A549 (cell line): ENCODE measurements at regions not wholly inside any gene's neighbourhood (a gene's known extent, or its start where the extent isn't known, plus 50 kb on each side); places are given as distances from the start of the nearest gene placed in this dataset.

ENCODE experiments used
- BCL3 ChIP-seq: fragments of >200 bp; sonication (Bioruptor Twin); formaldehyde crosslinking; IDR thresholded peaks from 3 replicates; pipeline ENCODE4 v1.6.1; 2016
- CBX2 ChIP-seq: fragments of 200-600 bp; sonication (generic); IDR thresholded peaks from 2 replicates; pipeline ENCODE4 v1.6.1; 2016; ENCODE audit warnings: low read depth, mild to moderate bottlenecking, borderline replicate concordance
- EHMT2 ChIP-seq: fragments of 200-600 bp; sonication (generic); IDR thresholded peaks from 2 replicates; pipeline ENCODE4 v1.6.1; 2016; ENCODE audit warnings: antibody characterized with exemption, low read depth, mild to moderate bottlenecking, moderate library complexity
- FOXS1 ChIP-seq: fragments of 250-450 bp; sonication (Bioruptor Pico); IDR thresholded peaks from 2 replicates; pipeline ENCODE4 v1.5.0; 2020; ENCODE audit warnings: mild to moderate bottlenecking, moderate library complexity
- HES2 ChIP-seq: fragments of >200 bp; sonication (Bioruptor Twin); formaldehyde crosslinking; IDR thresholded peaks from 2 replicates; pipeline ENCODE4 v1.6.1; 2016
- POLR2AphosphoS2 ChIP-seq: conservative IDR thresholded peaks from 2 replicates; pipeline ENCODE4 v1.6.1; 2012; ENCODE audit warnings: low read length, improper control_type of control experiment, inconsistent platforms
- SREBF2 ChIP-seq: fragments of 450-650 bp; IDR thresholded peaks from 2 replicates; pipeline ENCODE4 v1.6.1; 2014; ENCODE audit warnings: mild to moderate bottlenecking, moderate library complexity

GRCh38 chr2:341017-341542 is 53.2 kb upstream of the ALKAL2 start (continued):
- TF ChIP-seq HES2 (no peak), SREBF2 (no peak), BCL3 (no peak), FOXS1 (CRISPR knock-in tag) (no peak), EHMT2 (no peak), CBX2 (no peak), POLR2AphosphoS2 (no peak)
